NCI-H1417 treated with DMSO at 0.1 percent for 48 hours (cell line): ENCODE measurements at regions not wholly inside any gene's neighbourhood (a gene's known extent, or its start where the extent isn't known, plus 50 kb on each side); places are given as distances from the start of the nearest gene placed in this dataset.
"Not testable (repeated sequence)": the region's sequence is repeated elsewhere in the genome, so short reads cannot be mapped to it uniquely, and the experiment has no call there.

Experiments used
- DNase-seq: peaks from one replicate; lab custom pipeline; 2025; lab: John Stamatoyannopoulos, UW

- DNase-seq, result no peak
These were observed 129.0 kb upstream of the CIBAR2 start for GRCh38 chr16:85240982-85241924.

GRCh38 chr16:85242140-85242539, 129.9 kb upstream of the CIBAR2 start:
- no peak for DNase-seq

- DNase-seq, result no peak
These were observed 131.0 kb upstream of the CIBAR2 start for GRCh38 chr16:85243308-85243707.

- not testable (repeated sequence) for DNase-seq
These were observed 132.2 kb upstream of the CIBAR2 start for GRCh38 chr16:85244452-85244851.

- peak; percentile 38 for DNase-seq
These were observed 133.3 kb upstream of the CIBAR2 start for GRCh38 chr16:85245307-85246172.

- peak; percentile 53 for DNase-seq
These were observed 134.2 kb upstream of the CIBAR2 start for GRCh38 chr16:85246473-85246872.

GRCh38 chr16:85246973-85247372, 134.7 kb upstream of the CIBAR2 start:
- DNase-seq, result no peak

- DNase-seq, result no peak
These were observed 136.1 kb upstream of the CIBAR2 start for GRCh38 chr16:85248342-85248741.

- DNase-seq, result no peak
These were observed 136.6 kb upstream of the CIBAR2 start for GRCh38 chr16:85248857-85249256.

GRCh38 chr16:85249418-85250146, 137.3 kb upstream of the CIBAR2 start:
- DNase-seq, result no peak

GRCh38 chr16:85250147-85250463, 137.8 kb upstream of the CIBAR2 start:
- DNase-seq, result no peak

GRCh38 chr16:85250609-85251223, 138.4 kb upstream of the CIBAR2 start:
- no peak for DNase-seq

GRCh38 chr16:85251225-85251760, 139.0 kb upstream of the CIBAR2 start:
- no peak for DNase-seq

GRCh38 chr16:85252014-85252413, 139.7 kb upstream of the CIBAR2 start:
- no peak for DNase-seq

- DNase-seq, result no peak
These were observed 140.2 kb upstream of the CIBAR2 start for GRCh38 chr16:85252461-85252860.

GRCh38 chr16:85253084-85253941, 141.0 kb upstream of the CIBAR2 start:
- no peak for DNase-seq

GRCh38 chr16:85254051-85254450, 141.8 kb upstream of the CIBAR2 start:
- DNase-seq, result no peak

- no peak for DNase-seq
These were observed 142.6 kb upstream of the CIBAR2 start for GRCh38 chr16:85254921-85255320.

- DNase-seq, result no peak
These were observed 143.5 kb upstream of the CIBAR2 start for GRCh38 chr16:85255777-85256176.

- DNase-seq, result no peak
These were observed 144.0 kb upstream of the CIBAR2 start for GRCh38 chr16:85256190-85256739.
